Epithelial cell of proximal tubule (primary cell): ENCODE measurements at regions not wholly inside any gene's neighbourhood (a gene's known extent, or its start where the extent isn't known, plus 50 kb on each side); places are given as distances from the start of the nearest gene placed in this dataset.

Source experiments
- DNase-seq: peaks from one replicate; pipeline ENCODE4 v3.0.0-alpha.2; 2011; ENCODE audit warnings: low read depth
- H3K4me3 ChIP-seq: 2 replicates; pipeline ENCODE4 v1.5.1; 2011; ENCODE audit warnings: low read depth, mild to moderate bottlenecking, low read length
- CTCF ChIP-seq: conservative IDR thresholded peaks from 2 replicates; pipeline ENCODE4 v1.5.1; 2012; ENCODE audit warnings: low read depth, mild to moderate bottlenecking, low read length

- no peak for DNase-seq
- TF ChIP-seq CTCF: no peak
- H3K4me3 ChIP-seq: no peak overlapping the region
Observed at GRCh38 chr11:91837411-91838330, 386.9 kb upstream of the FAT3 start.

GRCh38 chr11:91835051-91835560 is 389.5 kb upstream of the FAT3 start:
- no peak for TF ChIP-seq CTCF
- H3K4me3 ChIP-seq: no peak overlapping the region
- DNase-seq: no peak

GRCh38 chr11:91828901-91829300 is 395.7 kb upstream of the FAT3 start:
- no peak overlapping the region for H3K4me3 ChIP-seq
- TF ChIP-seq CTCF: no peak
- no peak for DNase-seq

- DNase-seq: no peak
- no peak for TF ChIP-seq CTCF
- no peak overlapping the region for H3K4me3 ChIP-seq
Observed at GRCh38 chr11:91825777-91826176, 398.8 kb upstream of the FAT3 start.

- DNase-seq: no peak
- H3K4me3 ChIP-seq: no peak overlapping the region
- no peak for TF ChIP-seq CTCF
Observed at GRCh38 chr11:91823252-91823830, 401.3 kb upstream of the FAT3 start.

GRCh38 chr11:91822805-91823204 is 401.8 kb upstream of the FAT3 start:
- TF ChIP-seq CTCF: no peak
- no peak for DNase-seq
- H3K4me3 ChIP-seq: no peak overlapping the region
